ENCODE measurements at regions not wholly inside any gene's neighbourhood (a gene's known extent, or its start where the extent isn't known, plus 50 kb on each side); places are given as distances from the start of the nearest gene placed in this dataset.

DNA sequence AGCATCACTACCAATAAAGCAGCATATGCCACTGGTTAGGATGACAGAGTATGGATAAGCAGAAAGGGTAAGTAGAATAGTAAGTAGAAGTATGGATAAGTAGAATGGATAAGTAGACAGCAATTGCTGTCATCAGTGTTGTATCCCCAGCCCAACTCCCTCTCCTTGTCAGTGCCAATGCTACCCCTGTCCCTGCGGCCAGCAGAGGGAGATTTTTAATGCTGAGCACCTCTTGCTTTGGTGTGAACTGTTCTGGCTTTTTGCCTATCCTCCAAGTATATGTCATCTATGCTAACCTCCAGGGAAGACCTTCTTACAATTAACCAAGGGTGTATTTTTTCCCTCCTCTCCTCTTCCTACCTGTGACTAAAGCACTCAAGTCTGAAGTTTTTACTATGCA is 136.7 kb upstream of the SPHKAP start:
- TF ChIP-seq, protein P1, sequence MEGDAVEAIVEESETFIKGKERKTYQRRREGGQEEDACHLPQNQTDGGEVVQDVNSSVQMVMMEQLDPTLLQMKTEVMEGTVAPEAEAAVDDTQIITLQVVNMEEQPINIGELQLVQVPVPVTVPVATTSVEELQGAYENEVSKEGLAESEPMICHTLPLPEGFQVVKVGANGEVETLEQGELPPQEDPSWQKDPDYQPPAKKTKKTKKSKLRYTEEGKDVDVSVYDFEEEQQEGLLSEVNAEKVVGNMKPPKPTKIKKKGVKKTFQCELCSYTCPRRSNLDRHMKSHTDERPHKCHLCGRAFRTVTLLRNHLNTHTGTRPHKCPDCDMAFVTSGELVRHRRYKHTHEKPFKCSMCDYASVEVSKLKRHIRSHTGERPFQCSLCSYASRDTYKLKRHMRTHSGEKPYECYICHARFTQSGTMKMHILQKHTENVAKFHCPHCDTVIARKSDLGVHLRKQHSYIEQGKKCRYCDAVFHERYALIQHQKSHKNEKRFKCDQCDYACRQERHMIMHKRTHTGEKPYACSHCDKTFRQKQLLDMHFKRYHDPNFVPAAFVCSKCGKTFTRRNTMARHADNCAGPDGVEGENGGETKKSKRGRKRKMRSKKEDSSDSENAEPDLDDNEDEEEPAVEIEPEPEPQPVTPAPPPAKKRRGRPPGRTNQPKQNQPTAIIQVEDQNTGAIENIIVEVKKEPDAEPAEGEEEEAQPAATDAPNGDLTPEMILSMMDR (IDR thresholded peaks at IDR 0.05), result no peak
- Mint-ChIP-seq H3K9me3 (ENCODE audit: unreplicated experiment) (peaks cover 6% of the 10 kb centered on the region), H3K4me1 (ENCODE audit: unreplicated experiment) (no peaks in the 10 kb centered on the region), H3K36me3 (ENCODE audit: unreplicated experiment) (no peaks in the 10 kb centered on the region), H3K27me3 (ENCODE audit: unreplicated experiment) (no peaks in the 10 kb centered on the region), H3K27ac (ENCODE audit: unreplicated experiment) (no peak overlapping the region), H3K4me3 (ENCODE audit: unreplicated experiment) (no peak overlapping the region)
- no peak for DNase-seq (ENCODE audit: extremely low spot score, unreplicated experiment)

DNA sequence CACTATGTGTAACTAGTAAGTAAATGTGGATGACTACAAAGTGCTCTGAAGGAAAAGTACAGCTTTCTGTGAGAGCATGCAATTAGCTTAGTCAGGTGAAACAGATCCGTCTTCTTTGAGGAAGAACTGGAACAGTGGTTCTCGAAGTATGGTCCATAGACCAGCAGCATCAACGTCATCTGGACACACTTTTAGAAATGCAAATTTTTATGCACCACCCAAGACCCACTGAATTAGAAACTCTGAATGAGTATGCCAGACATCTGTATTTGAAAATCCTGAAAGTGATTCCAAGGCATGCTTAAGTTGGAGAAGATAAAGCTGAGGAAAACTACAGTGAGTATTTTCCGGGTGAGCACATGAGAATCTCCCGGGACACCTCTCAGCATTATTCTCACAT is 130.7 kb upstream of the SPHKAP start:
- no peaks in the 10 kb centered on the region for H3K36me3 Mint-ChIP-seq (ENCODE audit: unreplicated experiment)
- no peaks in the 10 kb centered on the region for H3K27me3 Mint-ChIP-seq (ENCODE audit: unreplicated experiment)
- H3K27ac Mint-ChIP-seq (ENCODE audit: unreplicated experiment), result no peak overlapping the region
- H3K9me3 Mint-ChIP-seq (ENCODE audit: unreplicated experiment), result peaks cover 17% of the 10 kb centered on the region
- H3K4me3 Mint-ChIP-seq (ENCODE audit: unreplicated experiment), result no peak overlapping the region
- DNase-seq (ENCODE audit: extremely low spot score, unreplicated experiment), result no peak
- no peaks in the 10 kb centered on the region for H3K4me1 Mint-ChIP-seq (ENCODE audit: unreplicated experiment)
- TF ChIP-seq, protein P1 (IDR thresholded peaks at IDR 0.05), result no peak

DNA sequence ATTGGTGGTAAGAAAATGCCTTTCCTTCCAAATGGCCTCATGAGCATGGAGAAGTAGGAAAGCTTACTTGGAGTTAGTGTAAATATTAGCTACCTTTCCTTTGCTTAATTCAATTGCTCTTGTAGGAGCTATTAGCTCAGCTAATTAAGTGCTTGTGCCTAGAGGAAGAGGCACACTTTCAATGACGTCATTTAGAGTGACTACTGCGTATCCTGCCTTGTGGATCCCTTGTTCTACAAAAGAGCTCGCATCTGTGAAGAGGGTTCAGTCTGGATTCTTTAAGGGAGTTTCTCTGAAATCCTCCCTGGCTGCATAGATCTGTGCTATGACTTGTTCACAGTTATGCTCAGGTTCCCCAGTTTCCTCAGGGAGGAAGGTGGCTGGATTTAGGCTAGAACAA is 122.5 kb upstream of the SPHKAP start:
- H3K27ac Mint-ChIP-seq (ENCODE audit: unreplicated experiment), result no peak overlapping the region
- no peak overlapping the region for H3K4me3 Mint-ChIP-seq (ENCODE audit: unreplicated experiment)
- no peak for DNase-seq (ENCODE audit: extremely low spot score, unreplicated experiment)
- no peaks in the 10 kb centered on the region for H3K36me3 Mint-ChIP-seq (ENCODE audit: unreplicated experiment)
- H3K27me3 Mint-ChIP-seq (ENCODE audit: unreplicated experiment), result no peaks in the 10 kb centered on the region
- TF ChIP-seq, protein P1 (IDR thresholded peaks at IDR 0.05), result no peak
- H3K9me3 Mint-ChIP-seq (ENCODE audit: unreplicated experiment), result peaks cover 37% of the 10 kb centered on the region
- no peaks in the 10 kb centered on the region for H3K4me1 Mint-ChIP-seq (ENCODE audit: unreplicated experiment)

DNA sequence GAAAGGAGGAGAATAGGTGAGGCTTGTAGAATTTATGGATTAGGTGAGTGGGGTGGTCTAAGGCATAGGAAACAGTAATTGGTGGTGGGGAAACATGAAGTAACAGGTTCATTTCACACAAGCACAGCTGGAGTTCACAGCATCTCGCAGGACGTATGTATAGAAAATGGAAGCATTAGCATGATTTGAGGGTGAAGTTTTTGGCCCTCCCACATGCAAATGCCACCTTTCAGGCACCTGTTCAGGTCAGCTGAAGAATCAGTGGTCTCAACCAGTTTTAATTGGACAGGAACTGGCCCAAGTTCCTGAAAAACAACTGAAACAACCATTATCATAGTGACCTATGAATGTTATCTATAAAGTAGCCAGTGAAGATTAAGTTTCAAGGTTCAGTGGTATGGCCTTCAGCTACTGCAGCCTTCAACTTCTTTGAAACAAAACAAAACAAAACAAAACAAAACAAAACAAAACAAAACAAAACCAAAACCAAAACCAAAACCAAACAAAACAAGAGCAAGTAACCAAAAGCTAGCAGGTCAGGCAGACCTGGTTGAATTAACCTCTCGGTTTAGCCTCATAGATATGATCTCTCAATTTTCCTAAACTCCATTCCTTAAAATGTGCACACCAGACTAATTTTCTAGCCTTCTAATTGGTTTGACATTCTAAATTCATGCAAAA is 102.1 kb upstream of the SPHKAP start:
- peaks cover 13% of the 10 kb centered on the region for H3K9me3 Mint-ChIP-seq (ENCODE audit: unreplicated experiment)
- TF ChIP-seq, protein P1 (IDR thresholded peaks at IDR 0.05), result no peak
- no peaks in the 10 kb centered on the region for H3K36me3 Mint-ChIP-seq (ENCODE audit: unreplicated experiment)
- peaks cover 2% of the 10 kb centered on the region for H3K27me3 Mint-ChIP-seq (ENCODE audit: unreplicated experiment)
- H3K27ac Mint-ChIP-seq (ENCODE audit: unreplicated experiment), result no peak overlapping the region
- H3K4me3 Mint-ChIP-seq (ENCODE audit: unreplicated experiment), result no peak overlapping the region
- no peaks in the 10 kb centered on the region for H3K4me1 Mint-ChIP-seq (ENCODE audit: unreplicated experiment)
- DNase-seq (ENCODE audit: extremely low spot score, unreplicated experiment), result no peak

DNA sequence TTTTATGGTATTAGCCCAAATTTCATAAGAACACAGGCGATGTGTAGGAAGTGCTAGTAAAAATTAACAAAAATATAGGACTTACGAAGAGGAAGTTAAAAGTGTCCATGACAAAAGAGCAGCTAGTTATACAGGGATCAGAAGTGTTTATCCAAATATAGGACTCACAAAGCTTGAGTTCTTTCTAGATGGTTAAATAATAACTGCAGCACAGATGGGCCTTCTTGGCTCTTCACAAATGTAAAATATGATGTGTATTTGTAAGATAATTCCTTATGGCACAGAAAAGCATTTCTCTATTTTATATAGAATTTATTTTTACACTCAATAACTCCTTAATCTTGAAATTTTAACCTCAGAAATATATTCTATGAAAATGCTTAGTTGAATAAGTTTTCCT is 100.9 kb upstream of the SPHKAP start:
- H3K27ac Mint-ChIP-seq (ENCODE audit: unreplicated experiment), result no peak overlapping the region
- TF ChIP-seq, protein P1 (IDR thresholded peaks at IDR 0.05), result no peak
- no peak for DNase-seq (ENCODE audit: extremely low spot score, unreplicated experiment)
- H3K4me1 Mint-ChIP-seq (ENCODE audit: unreplicated experiment), result no peaks in the 10 kb centered on the region
- no peaks in the 10 kb centered on the region for H3K36me3 Mint-ChIP-seq (ENCODE audit: unreplicated experiment)
- peaks cover 8% of the 10 kb centered on the region for H3K9me3 Mint-ChIP-seq (ENCODE audit: unreplicated experiment)
- H3K4me3 Mint-ChIP-seq (ENCODE audit: unreplicated experiment), result no peak overlapping the region
- H3K27me3 Mint-ChIP-seq (ENCODE audit: unreplicated experiment), result peaks cover 2% of the 10 kb centered on the region

All from osteocyte (in vitro differentiated cells).